NCI-H748 (cell line): ENCODE measurements at regions not wholly inside any gene's neighbourhood (a gene's known extent, or its start where the extent isn't known, plus 50 kb on each side); places are given as distances from the start of the nearest gene placed in this dataset.
A peak's percentile ranks its signal among the peaks of the same experiment; 100 is the strongest.
"Not testable (repeated sequence)": the region's sequence is repeated elsewhere in the genome, so short reads cannot be mapped to it uniquely, and the experiment has no call there.

Experiments used
- DNase-seq: peaks from one replicate; lab custom pipeline; 2025; ENCODE audit not compliant: unreplicated experiment; lab: John Stamatoyannopoulos, UW

GRCh38 chr5:32916648-32917047, 205.5 kb downstream of the NPR3 start:
- peak; percentile 40 for DNase-seq

- DNase-seq, result no peak
Observed at GRCh38 chr5:32928761-32929160, 217.6 kb downstream of the NPR3 start.

DNA sequence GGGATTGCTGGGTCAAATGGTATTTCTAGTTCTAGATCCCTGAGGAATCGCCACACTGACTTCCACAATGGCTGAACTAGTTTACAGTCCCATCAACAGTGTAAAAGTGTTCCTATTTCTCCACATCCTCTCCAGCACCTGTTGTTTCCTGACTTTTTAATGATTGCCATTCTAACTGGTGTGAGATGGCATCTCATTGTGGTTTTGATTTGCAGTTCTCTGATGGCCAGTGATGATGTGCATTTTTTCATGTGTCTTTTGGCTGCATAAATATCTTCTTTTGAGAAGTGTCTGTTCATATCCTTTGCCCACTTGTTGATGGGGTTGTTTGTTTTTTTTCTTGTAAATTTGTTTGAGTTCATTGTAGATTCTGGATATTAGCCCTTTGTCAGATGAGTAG, 220.3 kb downstream of the NPR3 start:
- DNase-seq, result not testable (repeated sequence)

DNA sequence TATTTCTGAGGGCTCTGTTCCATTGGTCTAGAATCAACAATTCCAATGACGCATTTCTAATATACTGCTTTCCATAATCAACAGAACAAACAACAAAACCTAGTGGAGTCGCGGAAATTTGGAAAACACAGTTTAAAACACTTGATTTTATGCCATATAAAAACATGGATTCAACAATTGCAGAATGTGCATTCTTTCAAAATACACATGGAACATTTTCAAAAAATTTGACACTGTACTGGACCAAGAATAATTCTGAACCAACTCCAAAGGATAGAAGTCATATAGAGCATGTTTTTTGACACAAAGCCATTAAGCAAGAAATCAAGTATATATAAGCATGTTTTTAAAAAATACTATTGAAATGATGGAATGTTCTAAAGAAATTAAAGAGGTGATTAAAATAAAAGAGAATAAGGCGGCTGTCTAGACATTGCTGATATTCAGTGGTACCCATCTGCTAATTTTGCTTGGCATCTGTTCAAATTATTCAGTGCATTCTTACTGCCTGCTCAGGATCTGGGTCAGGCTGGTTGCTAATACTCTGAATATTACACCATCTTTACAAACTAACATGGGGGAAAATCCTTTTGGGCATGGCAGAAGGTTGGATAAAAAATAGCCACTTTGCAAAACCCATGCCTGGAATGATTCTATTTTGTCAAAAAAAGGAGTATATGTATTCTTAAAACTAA, 221.3 kb downstream of the NPR3 start:
- DNase-seq, result no peak

DNA sequence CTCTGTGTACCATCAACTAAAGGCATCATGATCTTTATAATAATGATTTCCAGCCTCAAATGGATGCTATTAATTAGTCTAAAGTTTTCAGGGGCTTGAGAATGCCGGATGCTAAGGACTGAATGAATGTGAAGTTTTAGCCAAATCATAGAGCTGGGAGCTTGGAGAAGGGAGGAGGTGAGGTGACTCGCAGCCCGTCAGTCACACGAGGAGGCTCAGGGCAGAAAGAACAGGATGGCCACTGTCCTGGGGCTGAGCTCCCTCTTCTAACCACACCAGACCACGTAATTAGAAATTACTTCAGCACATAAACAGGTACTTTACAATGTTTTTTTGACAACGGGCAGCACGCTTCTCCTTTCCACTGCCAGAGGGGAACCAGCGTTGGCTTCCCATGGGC, 222.6 kb downstream of the NPR3 start:
- no peak for DNase-seq

DNA sequence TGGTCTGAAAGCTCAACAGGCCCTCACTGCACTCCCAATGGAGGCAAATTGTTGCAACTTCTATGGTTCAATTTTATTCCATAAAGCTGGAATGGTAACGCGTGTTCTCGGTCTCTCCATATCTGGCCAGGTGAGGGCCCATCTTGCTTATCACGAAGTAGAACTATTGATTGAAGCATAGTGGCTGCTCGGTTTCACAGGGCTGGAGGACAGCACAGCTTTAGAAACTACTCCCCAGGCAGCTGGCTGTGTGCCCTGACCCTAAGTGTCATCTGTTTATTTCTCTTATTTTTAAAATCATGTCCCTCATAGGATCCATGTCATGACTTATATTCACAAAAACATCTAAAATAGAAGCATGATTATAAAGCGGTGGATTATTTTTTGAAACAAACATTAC, 223.4 kb downstream of the NPR3 start:
- no peak for DNase-seq

DNA sequence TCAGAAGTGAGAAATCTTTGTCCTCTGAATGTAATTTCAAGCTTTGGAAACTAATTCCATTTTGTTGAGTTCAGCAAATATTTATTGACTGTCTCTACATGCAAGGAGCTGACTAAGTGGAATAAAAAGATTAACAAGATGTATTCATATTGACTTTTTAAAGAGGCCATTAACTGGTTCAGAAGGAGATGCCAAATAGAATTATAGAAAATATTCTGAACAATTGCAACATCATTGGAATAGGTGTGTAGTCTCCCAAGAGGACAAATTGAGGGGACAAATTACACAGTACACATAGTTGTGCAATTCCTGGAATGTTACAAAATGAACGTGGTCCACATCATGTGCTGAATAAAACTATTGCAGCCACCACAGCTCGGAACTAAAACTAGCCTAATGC, 224.2 kb downstream of the NPR3 start:
- DNase-seq, result no peak

- peak; percentile 45 for DNase-seq
Observed at GRCh38 chr5:32936329-32936728, 225.2 kb downstream of the NPR3 start.

DNA sequence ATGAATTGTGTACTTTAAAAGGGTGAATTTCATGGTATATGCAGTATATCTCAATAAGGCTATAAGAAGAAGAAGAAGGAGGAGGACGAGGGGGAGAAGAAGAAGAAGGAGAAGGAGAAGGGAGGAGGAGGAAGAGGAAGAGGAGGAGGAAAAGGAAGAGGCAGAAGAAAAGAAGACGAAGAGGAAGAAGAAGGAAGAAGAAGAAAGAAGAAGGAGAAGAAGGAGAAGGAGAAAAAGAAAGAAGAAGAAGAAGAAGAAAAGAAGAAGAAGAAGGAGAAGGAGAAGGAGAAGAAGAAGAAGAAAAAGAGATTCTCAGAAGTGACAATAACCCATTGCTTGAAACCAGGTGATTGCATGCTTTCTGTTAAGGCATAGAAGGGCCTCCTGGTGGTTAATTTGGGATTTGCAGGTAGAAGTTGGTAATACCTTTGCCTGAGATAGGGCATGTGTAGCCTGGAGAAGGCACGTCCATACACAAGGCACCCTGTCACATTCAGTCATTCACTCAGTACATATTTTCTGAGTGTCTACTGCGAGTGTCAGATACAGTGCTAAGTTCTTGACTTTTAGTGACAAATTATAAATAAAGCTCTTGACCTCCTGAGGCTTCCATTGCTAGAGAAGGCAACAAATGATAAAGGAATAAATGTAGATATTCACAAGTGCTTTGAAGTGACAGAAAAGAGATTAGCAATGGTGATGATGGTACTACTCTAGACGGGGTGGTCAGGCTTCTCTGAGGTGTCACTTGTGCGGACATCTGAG, 231.3 kb downstream of the NPR3 start:
- peak; percentile 76 for DNase-seq

DNA sequence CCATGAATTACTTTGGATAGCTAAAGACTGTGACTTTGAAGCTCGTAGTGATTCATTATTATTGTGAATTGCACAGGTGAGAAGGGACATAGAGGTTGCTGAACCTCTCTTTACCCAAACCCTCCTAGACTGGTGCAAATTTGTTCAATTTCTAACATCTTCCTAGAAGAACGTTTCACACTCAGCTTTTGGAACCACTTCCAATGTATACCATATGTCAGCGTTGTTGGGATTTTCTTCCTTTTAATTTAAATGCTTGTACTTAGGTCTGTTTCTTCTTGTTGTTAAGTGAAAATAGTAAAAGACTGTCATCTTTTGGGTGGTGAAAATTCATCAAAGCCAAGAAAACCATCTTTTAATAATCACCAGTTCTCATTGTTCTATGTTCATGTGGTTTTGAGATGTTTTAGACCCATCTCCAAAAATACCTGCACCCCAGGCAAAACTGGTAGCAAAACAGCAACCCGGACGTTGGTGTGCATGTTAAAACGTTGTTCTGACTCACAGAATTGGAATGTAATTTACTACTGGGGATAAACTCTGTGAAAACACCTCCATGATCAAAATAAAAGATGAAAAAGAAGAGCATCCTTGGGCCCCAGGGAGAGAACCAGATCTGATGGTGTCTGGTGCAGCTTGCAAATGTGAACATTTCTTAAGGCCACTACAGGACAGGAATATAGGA, 238.3 kb downstream of the NPR3 start:
- DNase-seq, result no peak

DNA sequence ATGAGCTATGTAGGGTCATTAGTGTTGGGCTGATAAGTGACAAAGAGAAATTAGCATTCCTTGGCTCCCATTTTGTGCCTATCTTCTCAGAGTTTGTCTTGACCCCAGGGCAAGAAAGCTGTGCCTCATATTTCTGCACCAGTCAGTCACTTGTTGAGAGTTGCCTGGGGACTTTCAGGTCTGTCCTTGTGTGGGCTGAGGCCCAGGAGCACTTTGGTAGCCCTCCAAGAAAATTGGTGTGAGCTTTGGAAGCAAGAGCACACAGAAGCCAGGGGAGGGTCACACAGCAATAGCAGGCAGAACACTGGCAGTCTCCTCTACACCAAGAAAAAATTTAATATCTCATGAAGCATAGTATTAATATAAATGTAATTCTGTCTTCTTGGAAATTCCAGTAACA, 239.9 kb downstream of the NPR3 start:
- no peak for DNase-seq

DNA sequence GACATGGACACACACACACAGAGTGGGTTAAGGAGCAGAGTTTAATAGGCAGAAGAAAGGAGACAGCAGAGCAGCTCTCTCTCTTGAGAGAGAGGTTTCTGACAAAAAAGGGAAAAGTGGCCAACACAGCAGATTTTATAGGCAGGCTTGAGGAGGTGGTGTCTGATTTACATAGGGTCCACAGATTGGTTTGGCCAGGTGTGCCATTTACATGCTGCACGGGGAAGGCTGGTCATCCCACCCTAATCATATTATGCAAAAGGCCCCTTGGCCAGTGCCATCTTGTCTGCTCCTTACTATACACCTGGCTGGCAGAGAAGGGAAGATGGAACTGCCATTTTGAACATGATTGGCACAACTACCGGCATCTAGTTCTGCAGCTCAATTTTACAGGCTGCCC, 240.8 kb downstream of the NPR3 start:
- no peak for DNase-seq

DNA sequence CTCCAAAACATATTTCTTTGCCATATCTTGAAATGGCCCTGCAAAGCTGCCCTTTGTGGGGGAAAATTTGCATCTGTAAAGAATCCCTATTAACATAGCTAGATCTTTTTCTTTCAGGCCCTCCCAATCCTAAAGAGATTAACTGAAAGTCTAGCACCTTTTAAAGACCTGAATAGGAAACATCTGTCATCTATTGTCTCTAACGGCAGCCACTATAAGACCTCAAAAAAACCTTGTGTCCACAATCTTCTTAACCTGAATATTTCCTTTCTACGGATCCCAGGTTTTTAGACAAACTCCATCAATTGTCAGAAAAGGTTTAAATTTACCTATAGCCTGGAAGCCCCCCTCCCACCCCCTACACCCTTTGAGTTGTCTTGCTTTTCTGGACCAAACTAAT, 241.3 kb downstream of the NPR3 start:
- not testable (repeated sequence) for DNase-seq

GRCh38 chr5:32953694-32954093, 242.6 kb downstream of the NPR3 start:
- DNase-seq, result no peak

- DNase-seq, result no peak
Observed at GRCh38 chr5:32955814-32956213, 244.7 kb downstream of the NPR3 start.

DNA sequence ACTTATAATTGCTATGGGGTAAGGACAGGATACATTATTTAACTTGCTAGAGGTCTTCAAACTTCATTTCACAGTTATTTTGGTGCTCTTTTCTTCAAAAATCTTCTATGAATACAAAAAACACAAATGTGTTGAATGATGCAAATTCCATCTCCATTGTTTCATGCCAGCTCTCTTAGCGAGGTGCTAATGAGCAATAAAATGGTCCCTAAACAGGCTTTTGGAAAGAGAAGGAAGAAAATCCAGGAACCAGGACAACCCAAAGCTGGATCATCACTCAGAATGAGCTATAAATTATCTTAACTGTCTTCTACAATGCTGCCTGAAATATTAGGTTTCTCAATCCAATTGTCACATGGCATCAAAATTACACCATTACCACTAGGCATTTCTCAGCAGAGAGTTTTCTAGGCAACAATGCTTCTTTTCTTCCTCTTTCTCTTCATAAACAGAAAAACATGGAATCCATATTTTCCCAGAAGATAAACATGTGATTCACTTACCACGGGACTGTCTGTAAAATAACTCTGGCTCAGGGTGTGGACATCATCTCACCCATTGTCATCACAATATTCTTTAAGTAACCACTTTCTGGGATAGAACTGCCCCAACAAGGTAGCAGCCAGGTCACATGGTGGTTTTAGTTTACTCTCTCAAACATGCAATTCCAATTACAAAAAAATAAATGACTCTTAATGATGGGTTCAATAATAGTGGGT, 249.4 kb downstream of the NPR3 start:
- peak; percentile 71 for DNase-seq

- DNase-seq, result no peak
Observed at GRCh38 chr5:32961059-32961415, 249.9 kb downstream of the NPR3 start.

DNA sequence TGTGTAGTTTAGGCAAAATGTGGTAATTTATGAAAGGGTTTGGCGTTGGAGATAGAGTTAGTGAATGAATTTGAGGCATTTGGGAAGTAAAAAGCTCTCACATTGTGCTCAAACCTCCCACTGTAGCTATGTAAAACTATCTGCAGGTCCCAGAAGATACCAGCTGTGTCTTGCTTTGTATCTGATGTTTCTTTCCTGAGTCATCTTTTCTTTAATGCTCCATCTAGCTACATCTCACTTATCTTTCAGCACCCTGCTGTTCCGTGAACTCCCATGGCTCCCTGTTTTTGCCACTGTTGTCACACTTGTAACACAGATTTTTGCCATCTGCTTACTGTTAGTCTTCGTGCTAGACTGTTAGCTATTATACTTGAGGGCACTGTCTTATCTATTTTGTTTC, 253.1 kb downstream of the NPR3 start:
- DNase-seq, result no peak

DNA sequence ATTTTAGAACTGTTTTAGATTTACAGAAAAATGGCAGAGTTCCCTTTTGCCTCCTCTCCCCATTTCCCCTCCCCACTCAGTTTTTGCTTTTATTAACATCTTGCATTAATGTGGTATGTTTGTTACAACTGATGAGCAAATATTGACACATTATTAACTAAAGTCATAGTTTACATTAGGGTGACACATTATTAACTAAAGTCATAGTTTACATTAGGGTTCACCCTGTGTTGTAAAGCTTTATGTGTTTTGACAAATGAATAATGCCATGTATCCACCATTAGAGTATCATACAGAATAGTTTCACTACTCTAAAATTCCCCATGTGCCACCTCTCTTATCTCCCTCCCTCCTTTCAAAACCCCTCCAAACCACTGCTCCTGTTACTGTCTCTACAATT, 262.5 kb downstream of the NPR3 start:
- no peak for DNase-seq

GRCh38 chr5:32975656-32976375, 264.7 kb downstream of the NPR3 start:
- no peak for DNase-seq

- no peak for DNase-seq
Observed at GRCh38 chr5:32981061-32981460, 269.9 kb downstream of the NPR3 start.
